GM20000 (cell line): ENCODE measurements at regions not wholly inside any gene's neighbourhood (a gene's known extent, or its start where the extent isn't known, plus 50 kb on each side); places are given as distances from the start of the nearest gene placed in this dataset.
"Not testable (repeated sequence)": the region's sequence is repeated elsewhere in the genome, so short reads cannot be mapped to it uniquely, and the experiment has no call there.

Experiments used
- DNase-seq: peaks from one replicate; pipeline ENCODE4 v3.0.0; 2012; ENCODE audit warnings: low spot score
- CTCF ChIP-seq: IDR thresholded peaks from 2 replicates; pipeline ENCODE4 v1.5.1; 2012; ENCODE audit warnings: mild to moderate bottlenecking, control low read depth; ENCODE audit errors: extremely low read depth, missing control alignments

DNA sequence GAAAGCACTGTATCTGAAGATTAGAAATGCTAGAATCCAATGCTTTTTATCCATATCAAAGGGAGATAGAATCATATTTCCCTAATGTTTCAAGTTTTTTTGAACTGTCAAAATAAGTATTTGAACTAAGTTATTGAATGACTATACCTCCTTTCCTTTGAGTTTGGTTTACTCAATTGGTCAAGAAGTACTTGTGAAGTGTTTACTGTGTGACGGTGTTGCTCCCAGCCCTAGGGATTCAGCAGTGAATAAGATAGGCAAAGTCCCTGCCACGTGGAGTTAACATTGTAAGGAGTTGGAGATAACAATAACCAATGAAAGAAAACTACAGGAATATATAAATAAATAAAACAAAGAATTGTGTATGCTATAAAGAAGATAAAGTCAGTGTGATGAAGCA lies 535.9 kb downstream of the FRK start:
- DNase-seq = no peak
- no peak for TF ChIP-seq CTCF

- DNase-seq = not testable (repeated sequence)
These were observed 538.9 kb downstream of the FRK start for GRCh38 chr6:115521747-115522146.

- DNase-seq = no peak
These were observed 546.0 kb downstream of the FRK start for GRCh38 chr6:115514656-115515055.

DNA sequence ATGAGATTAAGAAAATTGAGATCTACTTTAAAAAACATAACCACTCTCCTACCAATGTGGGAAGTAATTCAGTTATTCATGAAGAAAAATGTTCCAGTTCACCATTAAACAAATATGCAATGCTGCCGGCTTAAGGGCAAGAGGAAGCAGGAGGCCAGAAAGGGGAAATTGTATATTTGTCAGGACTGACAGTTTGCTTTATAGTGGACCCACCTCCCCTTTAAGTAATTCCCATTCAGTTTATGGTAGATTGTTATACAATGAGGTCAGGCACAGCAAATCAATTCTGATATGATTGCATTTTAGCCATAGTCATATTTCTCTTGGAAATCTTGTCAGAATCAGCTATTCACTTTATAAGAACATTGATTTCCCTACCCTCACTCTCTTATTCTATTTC lies 547.8 kb downstream of the FRK start:
- TF ChIP-seq CTCF = no peak
- no peak for DNase-seq

More at GRCh38 chr6:115514656-115515055, 546.0 kb downstream of the FRK start:
- no peak for TF ChIP-seq CTCF

DNA sequence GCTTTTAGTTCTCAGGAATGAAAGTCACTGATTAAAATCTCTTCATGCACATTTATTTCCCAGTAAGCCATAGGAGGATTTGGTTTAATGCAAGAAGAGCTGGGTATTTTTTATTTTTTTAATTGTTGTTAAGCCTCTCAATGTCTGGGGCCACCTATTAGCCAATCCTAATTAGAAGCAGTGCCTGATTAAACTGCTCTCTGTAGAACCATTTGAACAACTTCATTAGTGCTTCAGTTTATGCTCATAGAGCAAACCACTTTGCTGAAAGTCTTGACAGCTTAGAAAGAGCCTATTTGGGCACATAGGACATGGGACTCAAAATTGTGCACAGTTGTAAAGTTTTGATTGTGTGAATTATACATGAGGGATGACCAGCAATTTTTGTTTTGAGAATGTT lies 548.9 kb downstream of the FRK start:
- no peak for TF ChIP-seq CTCF
- DNase-seq = no peak

GRCh38 chr6:115502432-115502831 lies 558.3 kb downstream of the FRK start:
- DNase-seq = not testable (repeated sequence)

DNA sequence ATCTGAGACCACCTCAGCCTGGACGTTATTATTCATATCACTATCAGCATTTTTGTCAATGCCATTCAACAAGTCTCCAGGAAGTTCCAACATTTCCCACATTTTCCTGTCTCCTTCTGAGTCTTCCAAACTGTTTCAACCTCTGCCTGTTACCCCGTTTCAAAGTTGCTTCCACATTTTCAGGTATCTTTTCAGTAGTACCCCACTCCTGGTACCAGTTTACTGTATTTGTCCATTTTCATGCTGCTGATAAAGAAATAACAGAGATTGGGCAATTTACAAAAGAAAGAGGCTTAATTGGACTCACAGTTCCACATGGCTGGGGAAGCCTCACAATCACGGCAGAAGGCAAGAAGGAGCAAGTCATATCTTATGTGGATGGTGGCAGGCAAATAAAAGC lies 565.5 kb downstream of the FRK start:
- no peak for TF ChIP-seq CTCF
- DNase-seq = no peak

DNA sequence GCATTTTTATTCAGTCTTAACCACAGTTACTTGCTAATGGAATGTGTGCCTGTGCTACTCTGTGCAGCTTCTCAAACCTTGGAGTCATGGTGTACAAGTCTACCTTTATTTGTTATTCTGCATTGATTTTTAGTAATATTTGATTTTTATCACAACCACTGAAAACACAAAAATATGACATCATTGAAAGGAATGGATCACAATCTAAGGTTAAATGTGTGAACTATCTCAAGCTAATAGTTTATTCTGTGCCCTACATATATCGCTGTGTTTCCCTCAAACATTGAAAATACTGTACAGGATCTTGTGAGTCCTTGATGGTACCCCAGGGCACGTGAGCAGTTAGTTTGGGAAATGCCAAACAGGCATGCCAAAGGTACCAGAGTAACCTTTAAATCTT lies 573.4 kb downstream of the FRK start:
- no peak for TF ChIP-seq CTCF
- no peak for DNase-seq

DNA sequence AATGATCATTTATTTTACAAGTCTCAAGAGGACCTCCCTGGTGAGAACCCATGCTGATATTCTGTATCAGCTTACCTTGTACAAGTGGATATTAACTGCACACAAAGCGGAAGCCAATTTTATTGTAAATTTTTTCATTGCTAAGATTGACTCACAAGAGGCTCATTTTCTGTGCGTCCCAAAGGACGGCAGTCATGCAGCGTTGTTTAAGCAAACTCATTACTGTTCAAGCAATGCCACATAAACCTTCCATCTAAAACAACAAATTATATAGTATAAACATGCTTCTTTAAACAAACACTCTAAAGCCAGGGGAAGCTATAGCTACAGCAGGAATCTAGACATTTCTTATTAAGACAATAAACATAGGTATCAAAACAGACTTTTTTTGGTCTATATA lies 575.3 kb downstream of the FRK start:
- DNase-seq = no peak
- TF ChIP-seq CTCF = no peak

DNA sequence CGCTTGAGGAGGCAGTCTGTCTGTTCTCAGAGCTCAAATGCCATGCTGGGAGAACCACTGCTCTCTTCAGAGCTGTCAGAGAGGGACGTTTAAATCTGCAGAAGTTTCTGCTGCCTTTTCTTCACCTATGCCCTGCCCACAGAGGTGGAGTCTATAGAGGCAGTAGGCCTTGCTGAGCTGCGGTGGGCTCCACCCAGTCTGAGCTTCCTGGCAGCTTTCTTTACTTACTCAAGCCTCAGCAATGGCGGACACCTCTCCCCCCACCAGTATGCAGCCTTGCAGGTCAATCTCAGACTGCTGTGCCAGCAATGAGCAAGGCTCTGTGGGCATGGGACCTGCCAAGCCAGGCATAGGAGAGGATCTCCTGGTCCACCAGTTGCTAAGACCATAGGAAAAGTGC lies 580.1 kb downstream of the FRK start:
- not testable (repeated sequence) for DNase-seq
